ENCODE measurements at regions not wholly inside any gene's neighbourhood (a gene's known extent, or its start where the extent isn't known, plus 50 kb on each side); places are given as distances from the start of the nearest gene placed in this dataset.

- Histone ChIP-seq H3K36me3 (no peaks in the 10 kb centered on the region), H3K4me3 (no peak overlapping the region), H3K27me3 (peaks cover 0 to 6% of the 10 kb centered on the region in 2 donors), H3K9me3 (no peaks in the 10 kb centered on the region), H3K4me1 (no peaks in the 10 kb centered on the region), H3K27ac (no peak overlapping the region)
- TF ChIP-seq POLR2AphosphoS5 (IDR thresholded peaks at IDR 0.05) (no peak), POLR2A (IDR thresholded peaks at IDR 0.05) (no peak)
- TF ChIP-seq, protein P1, sequence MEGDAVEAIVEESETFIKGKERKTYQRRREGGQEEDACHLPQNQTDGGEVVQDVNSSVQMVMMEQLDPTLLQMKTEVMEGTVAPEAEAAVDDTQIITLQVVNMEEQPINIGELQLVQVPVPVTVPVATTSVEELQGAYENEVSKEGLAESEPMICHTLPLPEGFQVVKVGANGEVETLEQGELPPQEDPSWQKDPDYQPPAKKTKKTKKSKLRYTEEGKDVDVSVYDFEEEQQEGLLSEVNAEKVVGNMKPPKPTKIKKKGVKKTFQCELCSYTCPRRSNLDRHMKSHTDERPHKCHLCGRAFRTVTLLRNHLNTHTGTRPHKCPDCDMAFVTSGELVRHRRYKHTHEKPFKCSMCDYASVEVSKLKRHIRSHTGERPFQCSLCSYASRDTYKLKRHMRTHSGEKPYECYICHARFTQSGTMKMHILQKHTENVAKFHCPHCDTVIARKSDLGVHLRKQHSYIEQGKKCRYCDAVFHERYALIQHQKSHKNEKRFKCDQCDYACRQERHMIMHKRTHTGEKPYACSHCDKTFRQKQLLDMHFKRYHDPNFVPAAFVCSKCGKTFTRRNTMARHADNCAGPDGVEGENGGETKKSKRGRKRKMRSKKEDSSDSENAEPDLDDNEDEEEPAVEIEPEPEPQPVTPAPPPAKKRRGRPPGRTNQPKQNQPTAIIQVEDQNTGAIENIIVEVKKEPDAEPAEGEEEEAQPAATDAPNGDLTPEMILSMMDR (IDR thresholded peaks at IDR 0.05): no peak
- DNase-seq (ENCODE audit: low spot score in 2 of 2): no peak
- intact Hi-C loops (cut with DNase I; ENCODE audit: low total_unique reads): no loop called here
These were observed 65.6 kb upstream of the RRP15 start for GRCh38 chr1:218219460-218219859.

DNA sequence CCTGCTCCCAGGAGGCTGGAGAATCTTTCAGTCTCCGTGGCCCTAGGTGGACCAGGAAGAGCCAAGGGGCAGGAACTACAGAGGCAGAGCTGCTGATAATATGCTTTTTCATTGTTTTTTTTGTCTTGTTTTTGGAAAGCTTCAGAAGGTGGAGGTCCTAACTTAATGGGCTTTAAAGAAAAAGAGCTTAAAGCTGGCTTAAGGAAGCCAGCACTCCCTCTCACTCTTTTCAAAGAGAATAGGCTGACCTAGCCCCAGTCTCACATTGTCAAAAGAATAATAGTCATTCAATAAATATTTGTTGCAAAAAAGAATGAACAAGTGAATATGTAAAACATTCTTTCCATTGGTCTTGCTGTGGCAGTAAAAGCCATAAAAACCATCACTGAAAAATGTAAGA, 61.0 kb upstream of the RRP15 start:
- no peak overlapping the region for H3K27ac ChIP-seq
- DNase-seq (ENCODE audit: low spot score in 2 of 2): no peak
- no peak overlapping the region for H3K4me3 ChIP-seq
- no peaks in the 10 kb centered on the region for H3K27me3 ChIP-seq
- H3K4me1 ChIP-seq: no peaks in the 10 kb centered on the region
- H3K9me3 ChIP-seq: no peaks in the 10 kb centered on the region
- intact Hi-C loops (cut with DNase I; ENCODE audit: low total_unique reads): no loop called here
- H3K36me3 ChIP-seq: no peaks in the 10 kb centered on the region
- TF ChIP-seq POLR2AphosphoS5 (IDR thresholded peaks at IDR 0.05) (no peak), POLR2A (IDR thresholded peaks at IDR 0.05) (no peak)
- TF ChIP-seq, protein P1 (IDR thresholded peaks at IDR 0.05): no peak

- intact Hi-C loops (cut with DNase I; ENCODE audit: low total_unique reads): no loop called here
- DNase-seq (ENCODE audit: low spot score in 2 of 2): no peak
- H3K27me3 ChIP-seq: no peaks in the 10 kb centered on the region
- H3K36me3 ChIP-seq: no peaks in the 10 kb centered on the region
- H3K4me1 ChIP-seq: no peaks in the 10 kb centered on the region
- TF ChIP-seq, protein P1 (IDR thresholded peaks at IDR 0.05): no peak
- TF ChIP-seq POLR2AphosphoS5 (IDR thresholded peaks at IDR 0.05): no peak
- no peak for TF ChIP-seq POLR2A (IDR thresholded peaks at IDR 0.05)
- H3K27ac ChIP-seq: no peak overlapping the region
- no peak overlapping the region for H3K4me3 ChIP-seq
- H3K9me3 ChIP-seq: no peaks in the 10 kb centered on the region
These were observed 59.1 kb upstream of the RRP15 start for GRCh38 chr1:218226005-218226404.

All from breast epithelium (tissue), 4 donors.